ENCODE measurements at regions not wholly inside any gene's neighbourhood (a gene's known extent, or its start where the extent isn't known, plus 50 kb on each side); places are given as distances from the start of the nearest gene placed in this dataset.

DNA sequence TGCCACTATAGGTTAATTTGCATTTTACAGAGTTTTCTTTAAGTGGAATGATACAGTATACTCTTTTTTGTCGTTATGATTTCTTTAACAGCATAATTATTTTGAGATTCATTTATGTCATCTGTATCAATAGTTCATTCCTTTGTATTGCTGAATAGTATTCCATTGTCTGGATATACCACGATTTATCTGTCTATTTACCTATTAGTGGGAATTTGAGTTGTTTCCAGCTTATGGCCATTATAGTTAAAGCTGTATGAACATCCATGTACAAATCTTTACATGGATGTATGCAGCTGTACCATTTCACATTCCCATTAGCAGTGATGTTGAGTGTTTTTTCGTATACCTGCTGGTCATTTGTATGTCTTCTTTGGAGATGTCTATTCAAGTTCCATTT is 163.9 kb downstream of the ETNK1 start:
- H3K36me3 ChIP-seq (ENCODE audit: insufficient read depth, low read length): no peaks in the 10 kb centered on the region
- H4K20me1 ChIP-seq (ENCODE audit: insufficient read depth, low read length): no peaks in the 10 kb centered on the region
- no TSS peak for BruUV-seq (replicated peaks)
- no peak overlapping the region for H3K27ac ChIP-seq (ENCODE audit: low read depth, low read length, poor library complexity, severe bottlenecking)
- no peaks in the 10 kb centered on the region for H3K9me3 ChIP-seq (ENCODE audit: low read length)
- H2AFZ ChIP-seq (ENCODE audit: low read length): no peak overlapping the region
- no peak for DNase-seq (ENCODE audit: low spot score)
- H3K4me2 ChIP-seq (ENCODE audit: low read length): no peak overlapping the region
- no peaks in the 10 kb centered on the region for H3K9me2 ChIP-seq (ENCODE audit: insufficient read depth, low read length)
- ChIA-PET POLR2A (interaction anchor here (0.7 kb wide), 1 partner anchor 563 kb away, joined by 3 read pairs; no protein-coding TSS in a partner anchor), CTCF (ENCODE audit: unreplicated experiment) (no interaction called here)
- intact Hi-C loops (cut with micrococcal nuclease; ENCODE audit: unreplicated experiment): no loop called here
- H3K79me2 ChIP-seq (ENCODE audit: insufficient read depth, low read depth, low read length): no peaks in the 10 kb centered on the region
- H3K4me3 ChIP-seq (ENCODE audit: low read depth, low read length, poor library complexity, severe bottlenecking): no peak overlapping the region
- H3K4me1 ChIP-seq (ENCODE audit: insufficient read depth, low read length, poor library complexity, severe bottlenecking): no peaks in the 10 kb centered on the region
- TF ChIP-seq, protein P1, sequence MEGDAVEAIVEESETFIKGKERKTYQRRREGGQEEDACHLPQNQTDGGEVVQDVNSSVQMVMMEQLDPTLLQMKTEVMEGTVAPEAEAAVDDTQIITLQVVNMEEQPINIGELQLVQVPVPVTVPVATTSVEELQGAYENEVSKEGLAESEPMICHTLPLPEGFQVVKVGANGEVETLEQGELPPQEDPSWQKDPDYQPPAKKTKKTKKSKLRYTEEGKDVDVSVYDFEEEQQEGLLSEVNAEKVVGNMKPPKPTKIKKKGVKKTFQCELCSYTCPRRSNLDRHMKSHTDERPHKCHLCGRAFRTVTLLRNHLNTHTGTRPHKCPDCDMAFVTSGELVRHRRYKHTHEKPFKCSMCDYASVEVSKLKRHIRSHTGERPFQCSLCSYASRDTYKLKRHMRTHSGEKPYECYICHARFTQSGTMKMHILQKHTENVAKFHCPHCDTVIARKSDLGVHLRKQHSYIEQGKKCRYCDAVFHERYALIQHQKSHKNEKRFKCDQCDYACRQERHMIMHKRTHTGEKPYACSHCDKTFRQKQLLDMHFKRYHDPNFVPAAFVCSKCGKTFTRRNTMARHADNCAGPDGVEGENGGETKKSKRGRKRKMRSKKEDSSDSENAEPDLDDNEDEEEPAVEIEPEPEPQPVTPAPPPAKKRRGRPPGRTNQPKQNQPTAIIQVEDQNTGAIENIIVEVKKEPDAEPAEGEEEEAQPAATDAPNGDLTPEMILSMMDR (conservative IDR thresholded peaks at IDR 0.05; ENCODE audit: low read length): no peak
- TF ChIP-seq EZH2phosphoT487 (IDR thresholded peaks at IDR 0.05; ENCODE audit: borderline replicate concordance, low read depth, low read length): no peak

DNA sequence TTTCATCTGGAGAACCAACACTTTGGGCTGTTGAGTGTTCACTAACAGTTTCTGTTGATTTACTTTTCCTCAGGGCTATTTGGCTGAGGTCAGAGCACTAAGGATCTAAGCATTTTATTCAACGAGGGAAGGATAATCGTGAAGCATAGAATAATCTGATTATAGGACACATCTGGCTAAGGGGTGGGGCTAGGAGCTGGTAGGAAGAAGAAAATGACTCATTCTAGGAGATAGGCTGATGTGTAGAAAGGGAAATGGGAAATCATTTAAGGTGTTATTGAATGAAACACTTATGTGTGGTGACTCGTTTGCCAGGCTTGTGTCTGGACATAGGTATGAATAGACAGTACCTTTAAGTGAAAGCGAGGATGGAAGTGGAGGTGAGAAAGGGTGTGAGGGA is 167.2 kb downstream of the ETNK1 start:
- no peak overlapping the region for H3K4me2 ChIP-seq (ENCODE audit: low read length)

DNA sequence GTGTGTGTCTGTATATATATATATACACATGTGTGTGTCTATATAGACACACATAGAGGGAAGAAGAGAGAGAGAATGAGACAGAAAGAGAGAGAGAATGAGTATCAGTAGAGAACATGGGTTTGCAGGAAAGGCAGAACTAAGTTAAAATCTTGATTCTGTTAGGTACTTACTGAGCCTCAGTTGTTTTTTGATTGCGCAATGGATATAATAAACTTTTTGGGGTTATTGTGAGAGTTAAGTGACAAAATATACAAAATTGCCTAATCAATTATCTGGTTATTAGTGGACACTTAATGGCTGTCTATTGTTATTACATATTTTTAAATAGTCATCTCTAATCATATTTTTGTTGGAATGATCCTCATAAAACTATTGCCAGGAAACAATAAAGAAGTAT is 169.0 kb downstream of the ETNK1 start:
- H3K9me3 ChIP-seq (ENCODE audit: low read length): no peaks in the 10 kb centered on the region
- no peak overlapping the region for H3K27ac ChIP-seq (ENCODE audit: low read depth, low read length, poor library complexity, severe bottlenecking)
- no peak overlapping the region for H2AFZ ChIP-seq (ENCODE audit: low read length)
- no peaks in the 10 kb centered on the region for H3K36me3 ChIP-seq (ENCODE audit: insufficient read depth, low read length)
- no peaks in the 10 kb centered on the region for H3K9me2 ChIP-seq (ENCODE audit: insufficient read depth, low read length)
- no peak overlapping the region for H3K4me2 ChIP-seq (ENCODE audit: low read length)
- no peaks in the 10 kb centered on the region for H4K20me1 ChIP-seq (ENCODE audit: insufficient read depth, low read length)
- no peaks in the 10 kb centered on the region for H3K79me2 ChIP-seq (ENCODE audit: insufficient read depth, low read depth, low read length)
- POLR2A ChIA-PET: no interaction called here
- no TSS peak for BruUV-seq (replicated peaks)
- TF ChIP-seq EZH2phosphoT487 (IDR thresholded peaks at IDR 0.05; ENCODE audit: borderline replicate concordance, low read depth, low read length): no peak
- TF ChIP-seq, protein P1 (conservative IDR thresholded peaks at IDR 0.05; ENCODE audit: low read length): no peak
- intact Hi-C loops (cut with micrococcal nuclease; ENCODE audit: unreplicated experiment): no loop called here
- no peak for DNase-seq (ENCODE audit: low spot score)
- H3K4me3 ChIP-seq (ENCODE audit: low read depth, low read length, poor library complexity, severe bottlenecking): no peak overlapping the region
- no peaks in the 10 kb centered on the region for H3K4me1 ChIP-seq (ENCODE audit: insufficient read depth, low read length, poor library complexity, severe bottlenecking)
- CTCF ChIA-PET (ENCODE audit: unreplicated experiment): no interaction called here

More for the DNA sequence above, 167.2 kb downstream of the ETNK1 start:
- H3K4me1 ChIP-seq (ENCODE audit: insufficient read depth, low read length, poor library complexity, severe bottlenecking): no peaks in the 10 kb centered on the region
- CTCF ChIA-PET (ENCODE audit: unreplicated experiment): no interaction called here
- H3K9me3 ChIP-seq (ENCODE audit: low read length): no peaks in the 10 kb centered on the region
- POLR2A ChIA-PET: interaction anchor here (1.1 kb wide), 1 partner anchor 10 kb away, joined by 3 read pairs; no protein-coding TSS in a partner anchor
- no peak overlapping the region for H3K27ac ChIP-seq (ENCODE audit: low read depth, low read length, poor library complexity, severe bottlenecking)
- H2AFZ ChIP-seq (ENCODE audit: low read length): no peak overlapping the region
- no peaks in the 10 kb centered on the region for H4K20me1 ChIP-seq (ENCODE audit: insufficient read depth, low read length)
- DNase-seq (ENCODE audit: low spot score): no peak
- H3K36me3 ChIP-seq (ENCODE audit: insufficient read depth, low read length): no peaks in the 10 kb centered on the region
- H3K9me2 ChIP-seq (ENCODE audit: insufficient read depth, low read length): no peaks in the 10 kb centered on the region
- intact Hi-C loops (cut with micrococcal nuclease; ENCODE audit: unreplicated experiment): no loop called here
- BruUV-seq (replicated peaks): no TSS peak
- no peak overlapping the region for H3K4me3 ChIP-seq (ENCODE audit: low read depth, low read length, poor library complexity, severe bottlenecking)
- TF ChIP-seq, protein P1 (conservative IDR thresholded peaks at IDR 0.05; ENCODE audit: low read length): no peak
- TF ChIP-seq EZH2phosphoT487 (IDR thresholded peaks at IDR 0.05; ENCODE audit: borderline replicate concordance, low read depth, low read length): no peak
- H3K79me2 ChIP-seq (ENCODE audit: insufficient read depth, low read depth, low read length): no peaks in the 10 kb centered on the region
